SK-N-SH (cell line): ENCODE measurements at regions not wholly inside any gene's neighbourhood (a gene's known extent, or its start where the extent isn't known, plus 50 kb on each side); places are given as distances from the start of the nearest gene placed in this dataset.

Experiments
- CTCF ChIA-PET: fragments of 300-600, 350-600 bp; formaldehyde crosslinking; extraction: SDS; loops from one replicate; lab custom pipeline; 2021; lab: Yijun Ruan, JAX
- POLR2A ChIA-PET: fragments of 350-600 bp; sonication (Branson Sonifier 250); formaldehyde crosslinking; extraction: SDS; loops from one replicate; lab custom pipeline; 2020; ENCODE audit warnings: antibody characterized with exemption, inconsistent platforms; lab: Yijun Ruan, JAX
- DNase-seq: peaks from one replicate; pipeline ENCODE4 v3.0.0; 2012
- H2AFZ ChIP-seq: fragments of 200-600 bp; sonication (generic); 2 replicates; pipeline ENCODE4 v1.8.1; 2016; ENCODE audit warnings: antibody characterized with exemption, mild to moderate bottlenecking, low read depth
- H3F3A ChIP-seq: fragments of 200-600 bp; sonication (generic); replicated peaks from 2 replicates; pipeline ENCODE3; 2016; ENCODE audit warnings: antibody characterized with exemption, mild to moderate bottlenecking; ENCODE audit not compliant: insufficient read depth
- H3K27ac ChIP-seq, 2 experiments: fragments of 200-500 bp in 1 of 2; fragments of 200-600 bp in 1 of 2; sonication (Bioruptor generic) in 1 of 2; sonication (generic), shearing (Covaris generic) in 1 of 2; 2 replicates each; pipeline versions ENCODE4 v1.5.1 to v1.6.1; 2014 to 2016; ENCODE audit warnings: low read depth in 2 of 2, inconsistent platforms in 1 of 2, low read length in 1 of 2, mild to moderate bottlenecking in 1 of 2, mixed read lengths in 1 of 2
- H3K27me3 ChIP-seq: fragments of 200-600 bp; sonication (generic), shearing (Covaris generic); 2 replicates; pipeline ENCODE4 v1.6.1; 2016; ENCODE audit warnings: mixed run types; ENCODE audit not compliant: insufficient read depth
- H3K36me3 ChIP-seq, 2 experiments: fragments of 200-500 bp in 1 of 2; fragments of 200-600 bp in 1 of 2; sonication (Bioruptor generic) in 1 of 2; sonication (generic) in 1 of 2; replicated peaks in 1 of 2; 2 replicates each; pipeline versions ENCODE3 to v1.5.1; 2014 to 2016; ENCODE audit warnings: low read length in 1 of 2, mild to moderate bottlenecking in 1 of 2; ENCODE audit not compliant: insufficient read depth in 2 of 2, control insufficient read depth in 1 of 2
- H3K4me1 ChIP-seq, 2 experiments: fragments of 200-500 bp in 1 of 2; fragments of 200-600 bp in 1 of 2; sonication (Bioruptor generic) in 1 of 2; sonication (generic), shearing (Covaris generic) in 1 of 2; 2 replicates each; pipeline versions ENCODE4 v1.5.1 to v1.6.1; 2014 to 2016; ENCODE audit warnings: low read depth in 1 of 2, low read length in 1 of 2, mixed run types in 1 of 2; ENCODE audit not compliant: insufficient read depth in 2 of 2, control insufficient read depth in 1 of 2
- H3K4me2 ChIP-seq: fragments of 200-600 bp; sonication (generic), shearing (Covaris generic); 2 replicates; pipeline ENCODE4 v1.6.1; 2017; ENCODE audit warnings: mixed run types
- H3K4me3 ChIP-seq, 2 experiments: fragments of 200-500 bp in 1 of 2; fragments of 200-600 bp in 1 of 2; sonication (Bioruptor generic) in 1 of 2; sonication (generic), shearing (Covaris generic) in 1 of 2; 2 replicates each; pipeline versions ENCODE4 v1.5.1 to v1.8.1; 2014 to 2016; ENCODE audit warnings: low read depth in 2 of 2, inconsistent platforms in 1 of 2, low read length in 1 of 2, mild to moderate bottlenecking in 1 of 2, mixed read lengths in 1 of 2, moderate library complexity in 1 of 2
- H3K79me2 ChIP-seq: fragments of 200-600 bp; sonication (generic); 2 replicates; pipeline ENCODE4 v1.8.1; 2017; ENCODE audit warnings: mild to moderate bottlenecking; ENCODE audit not compliant: insufficient read depth
- H3K9ac ChIP-seq: fragments of 200-600 bp; sonication (generic); 2 replicates; pipeline ENCODE4 v1.6.1; 2017; ENCODE audit warnings: mixed run types
- H3K9me2 ChIP-seq: fragments of 200-600 bp; sonication (generic); 2 replicates; pipeline ENCODE4 v1.6.1; 2017; ENCODE audit warnings: mixed run types
- H3K9me3 ChIP-seq: fragments of 200-600 bp; sonication (generic); 2 replicates; pipeline ENCODE4 v1.6.1; 2017; ENCODE audit warnings: mixed run types, mild to moderate bottlenecking, moderate library complexity
- H4K20me1 ChIP-seq: fragments of 200-600 bp; sonication (generic); 2 replicates; pipeline ENCODE4 v1.6.1; 2017; ENCODE audit warnings: mild to moderate bottlenecking, mixed run types; ENCODE audit not compliant: insufficient read depth
- CHD2 ChIP-seq: fragments of 150-350 bp; IDR thresholded peaks from 2 replicates; pipeline ENCODE4 v1.6.1; 2018; ENCODE audit warnings: low read length; ENCODE audit not compliant: partially characterized antibody
- CTCF ChIP-seq: fragments of 200-600 bp; sonication (generic); IDR thresholded peaks from 2 replicates; pipeline ENCODE4 v1.6.1; 2017; ENCODE audit warnings: antibody characterized with exemption, mild to moderate bottlenecking, moderate library complexity
- ELF1 ChIP-seq: IDR thresholded peaks from 2 replicates; pipeline ENCODE4 v1.4.0; 2012
- EZH2phosphoT487 ChIP-seq: fragments of 200-600 bp; sonication (generic); IDR thresholded peaks from 2 replicates; pipeline ENCODE4 v1.6.1; 2017; ENCODE audit warnings: low read depth, mixed run types, mild to moderate bottlenecking, antibody characterized with exemption, moderate library complexity, borderline replicate concordance
- FOSL2 ChIP-seq: IDR thresholded peaks from 2 replicates; pipeline ENCODE4 v1.4.0; 2012; ENCODE audit warnings: low read depth, mild to moderate bottlenecking, moderate library complexity, borderline replicate concordance
- GATA2 ChIP-seq: sonication (generic); formaldehyde crosslinking; IDR thresholded peaks from 2 replicates; pipeline ENCODE4 v1.5.0; 2020; ENCODE audit warnings: mild to moderate bottlenecking, missing genetic modification reagents
- JUND ChIP-seq: IDR thresholded peaks from 2 replicates; pipeline ENCODE4 v1.4.0; 2012
- MAX ChIP-seq: IDR thresholded peaks from 2 replicates; pipeline ENCODE4 v1.4.0; 2012; ENCODE audit warnings: low read depth
- NFIC ChIP-seq: IDR thresholded peaks from 2 replicates; pipeline ENCODE4 v1.4.0; 2012; ENCODE audit warnings: borderline replicate concordance
- RAD21 ChIP-seq: IDR thresholded peaks from 2 replicates; pipeline ENCODE4 v1.6.1; 2012; ENCODE audit warnings: mild to moderate bottlenecking, low read length
- REST ChIP-seq: IDR thresholded peaks from 2 replicates; pipeline ENCODE4 v1.6.1; 2012; ENCODE audit warnings: mild to moderate bottlenecking, low read depth, low read length, moderate library complexity
- SMC3 ChIP-seq: IDR thresholded peaks from 2 replicates; pipeline ENCODE4 v1.6.1; 2012; ENCODE audit warnings: low read depth, low read length, improper control_type of control experiment
- TAF1 ChIP-seq: IDR thresholded peaks from 2 replicates; pipeline ENCODE4 v1.6.1; 2012; ENCODE audit warnings: low read depth, mild to moderate bottlenecking, low read length, moderate library complexity, borderline replicate concordance
- TCF12 ChIP-seq: IDR thresholded peaks from 2 replicates; pipeline ENCODE4 v1.4.0; 2012
- TEAD4 ChIP-seq: IDR thresholded peaks from 2 replicates; pipeline ENCODE4 v1.4.0; 2012; ENCODE audit warnings: mild to moderate bottlenecking, borderline replicate concordance; ENCODE audit not compliant: insufficient read depth
- TF ChIP-seq, protein P1 (sequence below): IDR thresholded peaks from 2 replicates; pipeline ENCODE4; 2012
- TF ChIP-seq, protein P2 (sequence below): IDR thresholded peaks from 2 replicates; pipeline ENCODE4 v1.4.0; 2012; ENCODE audit warnings: low read depth, borderline replicate concordance
- TF ChIP-seq, protein P3 (sequence below): fragments of 150-350 bp; IDR thresholded peaks from 2 replicates; pipeline ENCODE4 v1.6.1; 2017; ENCODE audit warnings: antibody characterized with exemption, low read length, low read depth, borderline replicate concordance

- H2AFZ ChIP-seq, result no peak overlapping the region
- TF ChIP-seq TCF12 (peak; percentile 38; the same call in 1 of the 2 replicates), EZH2phosphoT487 (no peak), SMC3 (no peak), CTCF (no peak), ELF1 (no peak), FOSL2 (peak; percentile 40; the same call in 1 of the 2 replicates), TAF1 (no peak), NFIC (no peak), CHD2 (no peak), JUND (peak; percentile 25; the same call in 1 of the 2 replicates), MAX (no peak)
- TF ChIP-seq, protein P1, sequence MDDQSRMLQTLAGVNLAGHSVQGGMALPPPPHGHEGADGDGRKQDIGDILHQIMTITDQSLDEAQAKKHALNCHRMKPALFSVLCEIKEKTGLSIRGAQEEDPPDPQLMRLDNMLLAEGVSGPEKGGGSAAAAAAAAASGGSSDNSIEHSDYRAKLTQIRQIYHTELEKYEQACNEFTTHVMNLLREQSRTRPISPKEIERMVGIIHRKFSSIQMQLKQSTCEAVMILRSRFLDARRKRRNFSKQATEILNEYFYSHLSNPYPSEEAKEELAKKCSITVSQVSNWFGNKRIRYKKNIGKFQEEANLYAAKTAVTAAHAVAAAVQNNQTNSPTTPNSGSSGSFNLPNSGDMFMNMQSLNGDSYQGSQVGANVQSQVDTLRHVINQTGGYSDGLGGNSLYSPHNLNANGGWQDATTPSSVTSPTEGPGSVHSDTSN, result peak; percentile 33
- TF ChIP-seq, all 33 proteins: peak for 4
- Histone ChIP-seq H3K79me2 (no peaks in the 10 kb centered on the region), H3K4me1 (no peaks in the 10 kb centered on the region), H3K27ac (no peak overlapping the region), H3K9ac (no peak overlapping the region), H3K27me3 (no peaks in the 10 kb centered on the region), H3K9me2 (no peaks in the 10 kb centered on the region), H3K4me2 (no peak overlapping the region), H3K4me3 (no peak overlapping the region), H3K36me3 (no peaks in the 10 kb centered on the region), H4K20me1 (no peaks in the 10 kb centered on the region), H3K9me3 (peaks cover 6% of the 10 kb centered on the region; the same call in 1 of the 2 replicates), H3F3A (peaks cover 5% of the 10 kb centered on the region)
- POLR2A ChIA-PET, result no interaction called here
- CTCF ChIA-PET, result interaction anchor here (1.2 kb wide), 1 partner anchor 230 kb away, joined by 3 read pairs; no protein-coding TSS in a partner anchor
- no peak for DNase-seq
These were observed 470.9 kb upstream of the SOX9 start for GRCh38 chr17:71649941-71650350.

GRCh38 chr17:71655542-71655941 is 465.3 kb upstream of the SOX9 start:
- Histone ChIP-seq H3K4me2 (no peak overlapping the region), H3K9me3 (no peaks in the 10 kb centered on the region)
- TF ChIP-seq ELF1 (no peak), TEAD4 (no peak), JUND (no peak), CHD2 (no peak), FOSL2 (no peak), RAD21 (no peak), REST (no peak), GATA2 (no peak)
- TF ChIP-seq, protein P2, sequence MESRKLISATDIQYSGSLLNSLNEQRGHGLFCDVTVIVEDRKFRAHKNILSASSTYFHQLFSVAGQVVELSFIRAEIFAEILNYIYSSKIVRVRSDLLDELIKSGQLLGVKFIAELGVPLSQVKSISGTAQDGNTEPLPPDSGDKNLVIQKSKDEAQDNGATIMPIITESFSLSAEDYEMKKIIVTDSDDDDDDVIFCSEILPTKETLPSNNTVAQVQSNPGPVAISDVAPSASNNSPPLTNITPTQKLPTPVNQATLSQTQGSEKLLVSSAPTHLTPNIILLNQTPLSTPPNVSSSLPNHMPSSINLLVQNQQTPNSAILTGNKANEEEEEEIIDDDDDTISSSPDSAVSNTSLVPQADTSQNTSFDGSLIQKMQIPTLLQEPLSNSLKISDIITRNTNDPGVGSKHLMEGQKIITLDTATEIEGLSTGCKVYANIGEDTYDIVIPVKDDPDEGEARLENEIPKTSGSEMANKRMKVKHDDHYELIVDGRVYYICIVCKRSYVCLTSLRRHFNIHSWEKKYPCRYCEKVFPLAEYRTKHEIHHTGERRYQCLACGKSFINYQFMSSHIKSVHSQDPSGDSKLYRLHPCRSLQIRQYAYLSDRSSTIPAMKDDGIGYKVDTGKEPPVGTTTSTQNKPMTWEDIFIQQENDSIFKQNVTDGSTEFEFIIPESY, result no peak
- TF ChIP-seq, protein P3, sequence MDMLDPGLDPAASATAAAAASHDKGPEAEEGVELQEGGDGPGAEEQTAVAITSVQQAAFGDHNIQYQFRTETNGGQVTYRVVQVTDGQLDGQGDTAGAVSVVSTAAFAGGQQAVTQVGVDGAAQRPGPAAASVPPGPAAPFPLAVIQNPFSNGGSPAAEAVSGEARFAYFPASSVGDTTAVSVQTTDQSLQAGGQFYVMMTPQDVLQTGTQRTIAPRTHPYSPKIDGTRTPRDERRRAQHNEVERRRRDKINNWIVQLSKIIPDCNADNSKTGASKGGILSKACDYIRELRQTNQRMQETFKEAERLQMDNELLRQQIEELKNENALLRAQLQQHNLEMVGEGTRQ, result no peak
- TF ChIP-seq, all 33 proteins: peak for 0
- Histone ChIP-seq H3K27ac (no peak overlapping the region), H3K4me1 (peaks cover 0 to 4% of the 10 kb centered on the region in 2 experiments; a peak in 1 of 4 replicates), H3K4me3 (no peak overlapping the region), H3K9me2 (no peaks in the 10 kb centered on the region), H3K79me2 (no peaks in the 10 kb centered on the region), H3F3A (no peaks in the 10 kb centered on the region), H4K20me1 (no peaks in the 10 kb centered on the region), H3K9ac (no peak overlapping the region), H3K27me3 (no peaks in the 10 kb centered on the region), H3K36me3 (no peaks in the 10 kb centered on the region), H2AFZ (no peak overlapping the region)
- CTCF ChIA-PET, result interaction anchor here (2.5 kb wide), 1 partner anchor 182 kb away, joined by 6 read pairs; no protein-coding TSS in a partner anchor
- POLR2A ChIA-PET, result no interaction called here
- no peak for DNase-seq
